HG03159 (cell line): ENCODE measurements at regions not wholly inside any gene's neighbourhood (a gene's known extent, or its start where the extent isn't known, plus 50 kb on each side); places are given as distances from the start of the nearest gene placed in this dataset.
"Not testable (repeated sequence)": the region's sequence is repeated elsewhere in the genome, so short reads cannot be mapped to it uniquely, and the experiment has no call there.

Source experiments
- ATAC-seq: cut with Tn5 transposase; IDR thresholded peaks from one replicate; pipeline ENCODE4 v1.9.1; 2021; ENCODE audit warnings: mild to moderate bottlenecking, moderate library complexity; ENCODE audit not compliant: unreplicated experiment

DNA sequence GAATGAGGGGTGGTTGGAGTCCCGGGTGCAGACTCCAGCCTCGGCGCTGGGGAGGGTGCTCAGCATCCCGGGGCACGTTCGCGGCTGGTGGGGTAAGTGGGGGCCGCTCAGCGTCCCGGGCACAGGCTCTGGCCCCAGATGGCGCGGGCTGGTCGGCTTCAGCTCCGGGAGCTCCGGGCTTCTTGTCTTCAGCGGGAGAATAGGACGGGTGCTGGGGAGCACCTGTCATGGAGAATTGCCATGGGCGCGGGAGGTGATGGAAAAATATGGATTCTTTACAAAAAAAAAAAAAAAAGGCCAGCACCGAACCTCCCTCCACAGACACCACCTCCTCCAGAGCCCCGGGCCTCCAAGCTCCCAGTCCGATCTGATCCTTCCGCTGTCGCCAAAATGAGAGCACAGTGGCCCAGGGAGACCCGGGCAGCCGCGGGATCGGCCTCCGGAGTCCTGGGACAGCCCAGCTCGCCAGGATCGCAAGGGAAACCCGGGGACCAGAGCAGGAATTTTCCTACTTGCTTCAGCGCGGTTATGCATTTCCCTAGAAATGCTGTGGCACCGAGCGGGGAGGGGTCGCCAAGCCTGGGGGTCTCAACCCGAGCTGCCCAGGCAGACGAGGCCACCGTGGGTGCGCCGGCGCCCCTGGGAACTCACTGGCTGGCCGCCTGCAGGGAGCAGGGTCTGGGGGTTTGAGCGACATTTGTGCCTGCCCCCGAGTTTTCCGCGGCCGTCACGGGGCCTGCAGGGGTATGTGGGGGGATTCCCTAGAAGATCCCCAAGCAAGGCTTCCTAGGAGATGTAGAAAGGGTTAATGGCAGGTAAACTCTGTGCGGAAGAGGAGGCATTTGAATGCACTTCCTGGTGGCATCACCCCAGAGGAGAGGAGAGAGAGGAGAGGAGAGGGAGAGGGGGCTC lies 1336.9 kb downstream of the BRD1 start:
- ATAC-seq = no peak

DNA sequence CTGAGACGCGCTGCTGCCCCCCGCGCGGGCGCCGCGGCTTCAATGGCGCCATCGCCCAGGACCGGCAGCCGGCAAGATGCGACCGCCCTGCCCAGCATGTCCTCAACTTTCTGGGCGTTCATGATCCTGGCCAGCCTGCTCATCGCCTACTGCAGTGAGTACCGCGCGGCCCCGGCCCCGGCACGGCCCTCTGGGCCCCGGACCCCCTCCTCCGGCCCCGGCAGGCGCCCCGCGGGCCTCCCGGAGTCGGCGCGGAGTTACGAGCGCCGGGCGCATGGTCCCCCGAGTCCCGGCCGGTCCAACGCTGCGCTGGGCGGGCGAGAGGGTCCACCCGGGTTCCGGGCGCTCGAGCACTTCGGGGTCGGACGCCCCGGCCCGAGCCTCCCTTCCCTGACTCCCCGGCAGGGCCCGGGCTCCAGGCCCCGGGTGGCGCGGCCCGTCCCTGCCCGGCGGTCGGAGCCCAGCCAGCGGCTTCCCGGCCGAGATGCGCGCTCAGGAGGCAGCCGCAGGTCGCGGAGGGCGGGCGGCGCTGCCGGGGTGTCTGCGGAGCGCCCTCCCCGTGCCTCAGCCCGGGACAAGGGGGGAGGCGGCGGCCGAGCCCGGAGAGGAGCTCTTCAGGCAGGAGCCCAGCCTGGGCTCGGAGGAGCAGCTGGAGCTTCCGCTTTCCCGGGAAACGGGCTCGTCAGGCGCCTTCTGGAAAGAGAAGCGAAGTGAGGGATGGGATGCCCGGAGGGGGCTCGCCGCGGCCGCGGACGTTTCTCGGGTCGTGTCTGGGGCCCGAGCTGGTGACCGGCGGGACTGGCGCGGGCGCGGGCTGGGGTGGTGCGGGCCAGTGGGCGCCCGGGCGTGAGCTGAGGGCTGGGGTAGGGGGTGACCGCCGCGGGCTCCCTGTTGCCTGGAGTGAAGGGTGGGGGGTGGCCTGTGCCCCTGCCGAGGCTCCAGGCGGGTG lies 1337.8 kb downstream of the BRD1 start:
- ATAC-seq = no peak

DNA sequence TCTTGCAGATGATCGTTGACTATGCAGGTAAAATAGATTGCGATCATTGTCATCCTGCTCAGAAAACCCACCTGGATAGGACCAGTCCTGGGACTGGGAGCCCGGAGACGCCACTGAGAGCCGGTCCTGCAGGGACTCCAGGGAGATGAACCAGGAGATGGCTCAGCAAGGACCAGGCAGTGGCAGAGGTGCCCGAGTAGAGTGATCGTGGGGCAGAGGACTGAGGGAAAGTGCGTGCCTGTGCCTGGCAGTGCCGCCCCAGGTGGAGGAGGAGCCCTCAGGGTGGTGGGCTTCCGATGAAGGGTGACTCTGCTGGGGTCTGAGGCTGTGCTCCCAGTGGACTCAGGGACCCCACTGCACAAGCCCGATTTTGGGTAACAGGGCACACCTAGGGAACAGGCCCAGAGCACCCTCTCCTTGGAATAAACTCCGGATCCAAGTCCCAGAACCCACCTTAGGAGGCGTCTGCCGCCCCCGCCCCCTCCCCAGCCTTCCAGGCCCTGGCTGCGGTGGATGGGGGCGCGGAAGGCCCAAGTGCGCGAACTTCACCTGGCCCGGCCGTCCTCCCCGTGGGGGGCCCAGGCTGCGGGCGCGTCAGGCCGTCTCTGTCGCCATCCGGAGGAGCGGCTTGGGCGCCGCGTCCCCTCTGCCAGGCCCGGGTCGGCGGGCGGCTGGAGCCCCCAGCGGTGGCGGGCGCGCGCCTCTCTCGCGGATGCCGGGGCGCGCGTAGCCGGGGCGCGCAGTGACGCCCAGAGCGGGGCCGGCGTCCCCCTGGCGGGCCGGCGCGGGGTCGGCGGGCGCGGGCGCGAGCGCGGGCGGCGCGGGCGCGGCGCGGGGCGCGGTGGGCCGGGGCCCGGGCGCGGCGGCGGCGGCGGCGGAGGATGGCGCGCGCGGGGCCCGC lies 1338.8 kb downstream of the BRD1 start:
- no peak for ATAC-seq

DNA sequence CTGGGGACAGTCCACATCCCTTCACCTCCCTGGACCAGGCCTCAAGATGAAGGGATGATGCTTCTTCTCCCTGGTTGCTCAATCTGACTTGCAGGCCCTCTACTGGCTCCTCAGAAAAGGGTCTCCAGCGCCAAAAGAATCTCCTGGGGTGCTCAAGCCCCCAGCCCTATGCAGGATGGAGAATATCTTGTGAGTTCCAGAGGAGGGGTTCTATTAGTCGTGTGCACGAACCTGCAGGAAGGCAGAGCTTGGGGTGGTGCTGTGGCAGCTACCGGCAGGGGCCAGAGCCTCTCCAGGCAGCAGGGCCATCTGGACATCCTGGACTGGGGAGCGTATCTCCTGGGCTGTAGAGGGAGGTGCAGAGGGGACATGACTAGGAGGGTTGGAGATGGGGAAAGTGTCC lies 1339.5 kb downstream of the BRD1 start:
- no peak for ATAC-seq

DNA sequence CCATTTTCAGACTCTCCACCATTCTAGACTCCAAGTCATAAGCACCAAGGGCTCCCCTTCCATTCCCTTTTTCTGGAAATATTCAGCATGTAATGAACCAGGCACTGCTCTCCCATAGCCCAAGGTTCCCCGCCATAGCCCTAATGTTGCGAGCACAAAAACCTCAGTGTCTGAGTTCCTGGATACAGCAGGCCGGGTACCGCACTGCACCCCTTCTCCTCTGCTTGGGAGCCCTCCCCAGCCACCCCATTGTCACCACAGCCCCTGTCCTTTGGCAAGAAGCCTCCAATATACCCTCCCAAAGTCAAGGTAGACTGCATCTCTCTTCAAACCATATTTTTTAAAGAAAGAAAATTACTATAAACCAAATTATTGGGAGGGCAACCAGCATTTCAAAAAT lies 1341.1 kb downstream of the BRD1 start:
- no peak for ATAC-seq

DNA sequence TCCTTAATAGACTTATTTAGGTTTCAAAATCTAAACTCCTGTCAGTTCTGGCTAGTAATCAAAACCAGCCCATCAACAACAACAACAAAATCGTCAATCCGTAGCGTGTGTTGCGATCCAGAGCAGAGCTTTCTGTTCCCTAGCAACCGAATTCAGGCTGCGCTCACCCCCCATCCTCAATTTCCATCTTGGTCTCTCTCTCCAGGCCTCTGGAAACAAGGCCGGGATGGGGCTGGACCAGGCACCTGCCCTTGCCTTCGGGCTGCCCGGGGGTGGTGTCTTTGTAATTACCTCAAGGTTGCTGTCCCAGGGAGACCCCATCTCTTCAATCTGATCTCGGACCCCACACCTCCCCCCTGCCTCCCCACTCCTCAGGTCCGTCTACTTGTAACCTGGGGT lies 1341.5 kb downstream of the BRD1 start:
- no peak for ATAC-seq

DNA sequence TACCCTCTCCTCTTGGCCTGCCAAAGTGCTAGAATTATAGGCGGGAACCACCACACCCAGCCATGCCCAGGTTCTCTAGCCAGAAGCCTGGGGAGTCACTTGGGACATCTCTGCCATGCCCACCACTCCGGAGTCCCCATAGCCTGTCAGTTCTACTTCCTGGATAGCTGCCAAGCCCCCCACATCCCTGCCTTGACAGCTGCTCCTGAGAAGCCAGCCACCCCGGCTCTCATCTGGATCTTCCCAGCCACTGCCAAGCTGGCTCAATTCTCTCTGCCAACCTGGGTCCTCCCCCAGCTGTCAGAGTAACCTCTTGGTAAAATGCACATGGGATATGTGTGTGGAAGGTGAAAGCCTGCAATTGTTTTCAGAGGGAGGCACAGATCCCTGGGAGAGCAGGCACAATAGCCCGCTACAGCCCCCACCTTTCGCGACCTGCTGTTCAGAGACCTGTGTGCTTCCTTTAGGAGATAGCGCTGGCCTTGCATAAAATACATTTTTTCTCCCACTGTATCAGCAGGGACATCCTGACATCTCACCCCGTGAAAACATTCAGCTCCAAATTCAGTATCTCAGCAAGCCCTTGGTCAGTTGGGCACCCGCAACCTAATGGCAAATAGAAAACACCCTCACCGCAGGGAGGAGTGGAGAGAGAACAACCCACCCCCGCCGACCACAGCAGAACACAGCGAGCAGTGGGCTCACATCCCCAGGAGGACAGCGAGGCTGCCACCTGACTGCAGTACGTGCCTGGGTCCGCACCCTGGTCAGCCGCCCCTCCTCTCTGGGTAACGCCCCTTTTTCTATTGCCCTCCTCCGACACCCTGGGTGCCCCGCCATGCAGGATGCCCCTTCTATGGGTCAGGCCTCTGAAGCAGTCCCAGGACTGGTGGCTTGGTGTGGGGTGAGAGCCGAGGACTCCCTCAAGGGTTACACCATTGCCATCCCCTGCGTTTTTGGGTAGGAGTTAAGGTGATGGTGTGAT lies 1342.2 kb downstream of the BRD1 start:
- no peak for ATAC-seq

DNA sequence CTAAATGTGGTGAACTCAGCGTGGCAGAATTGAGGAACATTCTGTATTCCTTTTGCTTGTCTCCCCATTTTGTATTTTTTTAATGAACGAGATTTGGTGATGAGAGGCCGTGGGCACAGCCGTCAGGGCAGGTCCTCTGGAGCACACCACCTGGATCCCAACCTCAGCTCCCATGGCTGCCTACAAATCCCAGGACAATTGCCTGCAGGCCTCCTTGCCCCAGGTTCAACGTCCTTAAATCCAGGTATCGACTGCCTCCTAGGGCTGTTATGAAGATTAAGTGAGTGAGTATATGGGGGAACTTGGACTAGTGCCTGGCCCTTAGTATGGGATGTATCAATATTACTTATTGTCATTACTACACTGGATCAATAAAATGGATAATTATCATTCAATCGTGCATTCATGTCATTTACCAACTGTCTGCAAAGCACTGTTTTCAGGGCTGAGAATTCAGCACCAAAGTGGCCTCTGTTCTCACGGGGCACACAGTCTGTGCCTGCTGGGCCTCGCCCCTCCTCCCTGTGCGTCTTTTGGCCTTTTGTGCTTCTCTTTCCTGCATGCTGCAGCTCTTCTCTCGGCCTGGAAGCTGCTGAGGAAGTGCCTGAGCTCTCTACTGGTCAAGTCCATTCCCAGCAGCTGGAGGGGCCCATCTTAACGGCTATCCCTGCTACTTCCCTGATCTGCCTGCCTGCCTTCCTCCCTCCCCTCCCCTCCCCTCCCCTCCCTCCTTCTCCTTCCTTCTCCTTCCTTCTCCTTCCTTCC lies 1343.7 kb downstream of the BRD1 start:
- ATAC-seq = no peak

DNA sequence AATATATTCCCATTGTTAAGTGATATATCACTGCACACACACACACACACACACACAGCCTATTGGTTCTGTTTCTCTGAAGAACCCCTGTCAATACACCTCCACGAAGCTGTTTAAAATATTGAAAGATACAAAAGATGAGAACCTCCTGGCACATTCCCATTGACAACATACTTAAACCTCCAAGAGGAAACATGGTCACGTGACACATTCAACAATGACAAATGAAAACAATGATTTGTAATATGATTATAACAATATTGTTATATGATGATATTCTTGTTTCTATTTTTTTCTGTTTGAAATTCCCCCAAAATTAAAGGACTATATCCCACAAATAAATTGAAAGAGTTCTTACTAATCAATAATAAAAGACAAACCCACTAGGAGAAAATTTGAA lies 1344.9 kb downstream of the BRD1 start:
- no peak for ATAC-seq

DNA sequence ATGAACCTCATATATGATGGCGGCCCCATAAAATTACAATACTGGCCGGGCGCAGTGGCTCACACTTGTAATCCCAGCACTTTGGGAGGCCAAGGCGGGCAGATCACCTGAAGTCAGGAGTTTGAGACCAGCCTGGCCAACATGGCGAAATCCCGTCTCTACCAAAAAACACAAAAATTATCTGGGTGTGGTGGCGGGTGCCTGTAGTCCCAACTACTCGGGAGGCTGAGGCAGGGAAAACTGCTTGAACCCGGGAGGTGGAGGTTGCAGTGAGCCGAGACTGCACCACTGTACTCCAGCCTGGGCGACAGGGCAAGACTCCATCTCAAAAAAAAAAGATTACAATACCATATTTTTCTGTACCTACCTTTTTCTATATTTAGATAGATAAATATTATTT lies 1345.5 kb downstream of the BRD1 start:
- not testable (repeated sequence) for ATAC-seq

DNA sequence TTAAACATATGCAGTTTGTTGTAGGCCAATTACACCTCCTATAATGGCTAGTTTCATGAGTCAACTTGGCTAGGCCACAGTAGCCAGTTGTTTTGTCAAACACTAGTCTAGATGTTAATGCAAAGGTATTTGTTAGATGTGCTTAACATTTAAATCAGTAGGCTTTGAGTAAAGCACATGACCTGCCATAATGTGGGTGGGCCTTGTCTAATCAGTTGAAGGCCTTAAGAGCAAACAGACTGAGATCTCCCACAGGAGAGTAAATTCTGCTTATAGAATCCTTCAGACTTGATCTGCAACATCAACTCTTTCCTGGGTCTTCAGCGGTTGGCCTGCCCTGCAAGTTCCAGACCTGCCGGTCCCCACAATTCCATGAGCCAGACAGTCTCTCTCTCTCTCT lies 1345.9 kb downstream of the BRD1 start:
- ATAC-seq = no peak

DNA sequence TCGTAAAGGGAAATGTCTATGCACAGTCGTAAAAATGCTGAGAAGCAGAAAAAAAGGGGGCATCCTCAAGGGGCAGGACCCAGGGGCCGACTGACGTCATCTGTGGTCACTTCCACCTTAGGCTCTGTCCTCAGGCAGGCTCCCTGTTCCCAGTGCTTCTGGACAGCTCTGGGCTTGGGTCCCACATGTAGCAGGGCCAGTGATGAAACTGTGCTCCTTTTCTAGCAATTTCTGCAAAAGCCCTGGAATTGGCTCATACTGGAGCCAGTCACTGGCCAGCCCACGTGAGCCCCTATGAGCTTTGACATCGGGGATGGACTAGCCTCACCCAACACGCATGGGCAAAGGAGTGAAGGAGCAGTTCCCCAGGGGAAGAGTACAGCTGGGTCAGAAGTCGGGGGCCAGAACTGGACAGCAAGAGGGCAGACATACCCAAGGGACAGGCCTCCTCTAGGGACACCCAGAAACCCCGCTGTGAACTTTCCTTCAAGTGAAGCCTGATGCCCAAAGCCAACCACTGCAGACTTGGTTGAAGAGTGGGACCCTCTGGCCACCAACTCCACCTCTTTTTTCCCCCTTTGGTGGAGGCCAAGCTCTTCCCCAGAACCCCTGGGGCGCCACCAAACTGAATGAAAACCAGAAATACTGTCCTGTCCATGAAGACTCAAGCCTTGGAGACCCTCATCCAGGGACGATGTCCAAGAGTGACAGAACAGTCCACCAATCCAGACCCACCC lies 1349.0 kb downstream of the BRD1 start:
- ATAC-seq = no peak

DNA sequence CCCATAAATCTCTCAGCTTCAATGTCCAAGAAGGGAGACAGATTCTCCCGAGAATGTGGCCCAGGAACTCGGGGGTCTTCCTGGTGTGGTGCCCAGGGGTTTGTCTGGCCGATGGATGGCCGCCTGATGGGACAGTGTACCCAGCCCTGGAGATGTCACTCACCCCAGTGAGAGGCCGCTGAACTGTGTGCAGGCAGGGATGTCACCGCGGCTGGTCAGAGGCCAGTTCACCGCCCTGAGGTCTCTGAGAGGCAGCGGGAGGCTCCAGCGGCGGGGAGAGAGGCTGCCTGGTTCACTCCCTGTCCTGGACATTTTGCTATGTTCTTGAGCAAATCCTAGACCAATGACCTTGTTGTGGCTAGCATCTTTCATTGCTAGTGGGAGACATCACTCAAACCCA lies 1349.5 kb downstream of the BRD1 start:
- no peak for ATAC-seq

DNA sequence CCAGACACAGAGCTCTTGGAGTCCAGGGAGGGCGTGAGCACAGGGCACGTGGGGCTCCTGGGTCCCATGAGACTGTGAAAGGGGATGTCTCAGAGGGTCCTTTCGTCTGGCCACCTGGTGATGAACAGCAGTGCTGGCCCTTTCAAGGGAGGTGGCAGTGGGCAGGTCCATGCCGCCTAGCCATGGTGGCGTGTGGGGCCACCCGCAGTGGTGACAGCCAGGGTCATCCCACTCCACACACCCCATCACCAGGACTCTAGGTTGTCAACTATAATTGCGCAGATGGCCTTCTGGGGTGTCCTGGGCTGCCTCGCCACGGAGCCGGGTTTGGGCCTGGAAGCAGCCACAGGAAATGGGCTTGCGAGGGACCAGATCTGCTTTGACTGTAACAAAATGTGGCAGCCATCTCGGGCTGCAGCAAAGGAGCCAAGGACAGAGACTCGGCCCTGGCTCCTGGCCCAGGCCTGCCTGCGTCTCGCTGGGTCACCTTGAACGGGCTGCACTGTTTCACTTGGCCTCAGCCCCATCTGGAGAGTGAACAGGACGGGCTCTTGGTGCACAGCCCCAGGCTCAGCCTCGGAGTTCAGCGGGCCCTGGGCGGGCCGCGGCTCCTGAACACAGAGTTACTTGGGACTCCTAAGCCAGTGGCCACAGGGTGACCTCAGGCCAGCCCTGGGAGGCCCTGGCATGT lies 1350.5 kb downstream of the BRD1 start:
- no peak for ATAC-seq

DNA sequence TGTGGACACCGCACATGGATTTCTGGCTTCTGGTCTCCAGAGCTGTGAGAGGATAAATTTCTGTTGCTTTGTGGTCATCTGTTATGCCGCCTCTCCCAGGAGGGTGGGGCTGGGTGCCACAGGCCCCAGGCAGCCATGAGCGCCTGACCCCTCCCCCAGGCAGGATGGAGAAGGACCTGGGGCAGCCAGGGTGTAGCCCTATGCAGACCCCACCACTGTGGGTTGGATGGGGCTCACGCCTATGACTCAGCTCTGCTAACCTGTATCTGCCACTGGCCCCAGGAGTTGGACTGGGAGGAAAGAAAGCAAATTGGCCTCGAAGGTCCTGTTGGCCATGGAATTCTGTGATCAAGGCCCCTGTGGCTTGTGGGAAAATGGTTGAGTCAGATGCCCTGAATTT lies 1351.1 kb downstream of the BRD1 start:
- ATAC-seq = no peak

DNA sequence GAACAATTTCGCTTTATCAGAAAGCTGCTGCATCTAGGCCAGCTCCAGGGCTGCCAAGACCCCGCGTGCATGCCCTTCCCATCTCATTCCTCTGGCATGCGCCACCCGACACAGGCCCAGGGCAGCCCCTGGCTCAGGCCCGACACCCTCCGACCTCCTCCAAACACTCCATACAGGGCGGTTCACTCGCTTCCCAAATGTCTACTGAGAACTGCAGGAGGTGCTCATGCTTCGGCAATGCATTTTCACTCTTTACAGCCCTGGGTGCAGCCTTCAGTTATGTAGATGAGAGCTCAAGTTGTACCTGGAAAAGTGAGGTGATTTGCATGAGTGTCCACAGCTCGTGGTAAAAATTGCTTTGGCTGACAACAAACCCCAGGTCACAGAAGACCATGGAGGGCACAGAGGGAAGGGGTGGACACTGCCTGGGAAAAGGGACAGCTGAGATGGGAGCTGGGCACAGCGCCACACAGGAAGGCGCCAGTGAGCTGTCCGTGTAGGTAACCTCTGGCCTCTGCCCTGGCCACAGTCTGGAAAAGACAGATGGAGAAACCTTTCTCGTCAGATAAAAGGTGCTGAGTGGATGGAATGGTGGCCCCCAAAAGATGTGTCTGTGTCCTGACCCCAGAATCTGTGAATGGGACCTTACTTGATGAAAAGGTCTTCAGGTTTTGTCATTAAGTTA lies 1351.9 kb downstream of the BRD1 start:
- no peak for ATAC-seq

DNA sequence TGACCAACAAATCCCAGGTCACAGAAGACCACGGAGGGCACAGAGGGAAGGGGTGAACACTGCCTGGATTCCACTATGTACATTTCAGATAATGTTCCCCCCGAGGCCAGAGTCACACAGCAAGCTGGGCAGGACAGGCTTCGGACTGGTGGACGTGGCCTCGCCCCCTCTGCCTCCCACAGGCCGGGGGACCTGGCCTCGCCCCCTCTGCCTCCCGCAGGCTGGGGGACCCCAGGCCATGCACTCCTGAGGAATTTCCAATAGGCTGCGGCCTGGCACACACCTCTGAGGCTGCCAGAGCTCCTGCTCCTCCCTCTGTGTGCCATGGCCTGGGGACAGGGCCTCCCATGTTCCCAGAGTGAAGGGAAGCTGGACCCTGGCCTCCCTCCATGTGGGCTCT lies 1352.8 kb downstream of the BRD1 start:
- ATAC-seq = no peak
